Stimulated activated CD4-positive, alpha-beta T cell treated with anti-CD3 and anti-CD28 coated beads, Interleukin-1b, Interleukin-23, amount 100 ng/mL, for 24 hours (primary cell): ENCODE measurements at regions not wholly inside any gene's neighbourhood (a gene's known extent, or its start where the extent isn't known, plus 50 kb on each side); places are given as distances from the start of the nearest gene placed in this dataset.
"Not testable (repeated sequence)": the region's sequence is repeated elsewhere in the genome, so short reads cannot be mapped to it uniquely, and the experiment has no call there.

Experiments used
- DNase-seq, 4 experiments: peaks; one replicate each; pipeline ENCODE4 v3.0.0-alpha.2; 2020; ENCODE audit warnings: low read depth in 4 of 4, low spot score in 1 of 4

DNA sequence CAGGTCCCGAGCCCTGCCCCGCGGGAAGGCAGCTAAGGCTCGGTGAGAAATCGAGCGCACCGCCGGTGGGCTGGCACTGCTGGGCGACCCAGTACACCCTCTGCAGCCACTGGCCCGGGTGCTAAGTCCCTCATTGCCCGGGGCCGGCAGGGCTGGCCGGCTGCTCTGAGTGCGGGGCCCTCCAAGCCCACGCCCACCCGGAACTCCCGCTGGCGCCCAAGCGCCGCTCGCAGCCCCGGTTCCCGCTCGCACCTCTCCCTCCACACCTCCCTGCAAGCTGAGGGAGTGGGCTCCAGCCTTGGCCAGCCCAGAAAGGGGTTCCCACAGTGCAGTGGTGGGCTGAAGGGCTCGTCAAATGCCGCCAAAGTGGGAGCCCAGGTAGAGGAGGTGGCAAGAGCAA is 63.2 kb upstream of the IER3 start:
- DNase-seq: not testable (repeated sequence)

DNA sequence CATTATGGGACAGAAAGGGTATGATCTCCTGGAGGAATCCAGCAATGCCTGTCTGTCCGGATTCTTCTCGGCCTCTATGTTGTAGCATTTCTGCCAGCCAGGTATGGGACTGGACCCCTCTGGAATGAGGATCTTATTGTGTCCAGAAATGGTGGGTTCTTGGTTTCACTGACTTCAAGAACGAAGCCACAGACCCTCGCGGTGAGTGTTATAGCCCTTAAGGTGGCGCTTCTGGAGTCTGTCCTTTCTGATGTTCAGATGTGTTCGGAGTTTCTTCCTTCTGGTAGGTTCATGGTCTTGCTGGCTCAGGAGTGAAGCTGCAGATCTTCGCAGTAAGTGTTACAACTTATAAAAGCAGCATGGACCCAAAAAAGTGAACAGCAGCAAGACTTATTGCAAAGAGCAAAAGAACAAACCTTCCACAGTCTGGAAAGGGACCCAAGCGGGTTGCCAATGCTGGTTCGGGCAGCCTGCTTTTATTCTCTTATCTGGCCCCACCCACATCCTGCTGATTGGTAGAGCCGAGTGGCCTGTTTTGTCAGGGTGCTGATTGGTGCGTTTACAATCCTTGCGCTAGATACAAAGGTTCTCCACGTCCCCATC is 62.3 kb upstream of the IER3 start:
- DNase-seq: no peak

DNA sequence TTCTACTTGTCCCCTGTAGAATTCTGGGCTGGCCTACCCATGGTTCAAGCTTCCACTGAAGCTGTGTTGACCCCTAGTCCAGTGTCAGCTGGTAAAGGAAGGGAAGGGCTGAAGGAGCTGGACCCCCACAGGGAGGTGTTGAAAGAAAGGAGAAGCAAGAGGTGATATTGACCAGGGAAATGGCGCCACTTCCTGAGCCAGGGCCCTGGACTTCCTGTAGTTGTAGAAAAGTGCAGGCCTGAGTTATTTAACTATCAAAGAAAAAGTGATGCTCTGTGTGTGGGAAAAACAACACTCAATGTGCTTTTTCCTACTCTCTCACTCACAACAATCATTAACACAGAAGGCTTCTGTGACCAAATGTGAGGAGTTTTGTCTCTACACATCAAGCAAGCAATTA is 60.0 kb upstream of the IER3 start:
- DNase-seq: no peak

DNA sequence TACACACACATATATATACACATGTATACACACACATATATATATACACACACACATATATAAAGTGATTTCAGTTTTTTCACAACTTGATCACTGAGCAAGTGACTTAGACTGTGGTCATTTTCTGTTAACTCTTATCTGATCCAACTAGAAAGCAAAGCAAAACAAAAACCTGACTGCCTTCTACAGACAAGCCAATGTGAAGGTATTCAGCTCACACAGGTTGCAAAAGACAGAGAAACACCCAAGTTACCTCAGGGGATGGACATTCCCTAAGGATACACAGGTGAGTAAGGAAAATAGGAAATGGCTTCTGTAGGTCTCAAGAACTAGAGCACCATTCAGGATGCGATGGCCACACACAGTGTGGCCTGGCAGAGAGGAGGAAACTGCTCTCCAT is 58.4 kb upstream of the IER3 start:
- DNase-seq: no peak

DNA sequence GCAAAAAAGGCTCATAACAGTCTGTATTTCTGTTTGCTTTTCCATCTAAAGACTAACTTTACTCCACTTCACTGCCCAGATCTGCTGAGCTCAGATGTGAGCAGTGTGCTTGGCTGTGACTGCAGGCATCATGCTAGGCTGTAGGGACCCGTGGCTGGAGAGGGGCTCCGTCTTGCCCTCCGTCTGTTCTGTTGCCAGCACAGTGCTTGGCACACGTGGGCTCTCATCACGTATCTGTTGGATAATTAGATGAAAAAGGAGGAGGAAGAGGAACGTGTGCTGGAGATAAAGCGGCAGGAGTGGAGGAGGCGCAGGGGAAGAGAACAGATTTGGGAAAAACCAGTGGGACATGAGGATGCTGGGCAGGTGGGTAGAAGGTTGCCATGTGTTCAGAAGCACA is 57.6 kb upstream of the IER3 start:
- DNase-seq: no peak

DNA sequence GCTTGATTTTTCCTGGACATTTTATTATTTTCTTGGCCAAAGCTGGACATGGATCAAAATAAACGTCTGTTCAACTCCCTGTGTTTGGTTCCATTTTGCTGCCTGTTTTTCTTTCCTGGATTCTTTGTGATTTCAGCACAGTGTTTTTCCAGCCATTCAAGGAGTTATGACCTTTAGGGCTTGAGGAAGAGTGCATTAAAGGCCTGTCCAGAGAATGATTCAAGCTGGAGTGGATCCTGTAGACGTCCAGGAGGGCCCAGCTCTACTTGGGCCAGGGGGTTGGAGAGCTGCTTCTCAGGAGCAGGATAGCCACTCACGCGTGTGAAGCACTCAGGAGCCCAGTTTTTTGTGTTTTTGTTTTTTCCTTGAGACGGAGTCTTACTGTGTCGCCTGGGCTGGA is 56.5 kb upstream of the IER3 start:
- DNase-seq: no peak

DNA sequence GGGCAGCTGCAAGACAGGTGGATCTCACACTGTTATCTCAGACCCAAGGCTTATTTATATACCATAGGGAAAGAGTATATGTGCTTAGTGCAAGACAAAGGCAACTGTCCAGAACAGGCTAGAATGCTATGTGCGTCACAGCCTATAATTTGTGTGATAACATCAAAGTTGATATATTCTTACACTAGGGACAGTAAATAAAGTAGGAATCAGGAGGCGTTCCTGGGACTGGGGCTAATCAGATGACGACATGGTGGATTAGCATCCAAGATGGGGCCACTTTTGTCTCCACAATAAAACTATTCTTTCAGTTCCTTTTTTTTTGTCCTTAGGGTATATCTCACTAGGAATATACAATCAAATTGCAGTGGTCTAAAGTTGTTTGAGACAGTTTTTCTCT is 54.9 kb upstream of the IER3 start:
- no peak for DNase-seq

DNA sequence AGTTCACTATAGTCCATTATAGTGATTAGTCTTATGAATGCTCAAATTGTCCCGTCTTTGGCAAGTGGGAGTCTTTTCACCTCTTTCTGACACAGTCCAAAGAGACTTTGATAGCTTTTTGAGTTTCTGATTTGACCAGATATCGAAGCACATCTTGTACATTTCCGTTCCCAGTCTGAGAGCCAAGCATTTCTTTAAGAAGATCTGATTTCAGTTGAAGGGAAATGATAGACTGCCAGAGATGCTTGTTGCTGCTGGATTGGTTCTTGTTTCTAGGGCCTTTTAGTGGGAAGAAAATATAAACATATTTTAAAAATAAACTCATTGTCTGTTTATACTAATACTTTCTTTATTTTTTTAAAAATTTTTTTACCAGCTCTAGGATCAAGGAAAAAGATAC is 54.1 kb upstream of the IER3 start:
- no peak for DNase-seq

DNA sequence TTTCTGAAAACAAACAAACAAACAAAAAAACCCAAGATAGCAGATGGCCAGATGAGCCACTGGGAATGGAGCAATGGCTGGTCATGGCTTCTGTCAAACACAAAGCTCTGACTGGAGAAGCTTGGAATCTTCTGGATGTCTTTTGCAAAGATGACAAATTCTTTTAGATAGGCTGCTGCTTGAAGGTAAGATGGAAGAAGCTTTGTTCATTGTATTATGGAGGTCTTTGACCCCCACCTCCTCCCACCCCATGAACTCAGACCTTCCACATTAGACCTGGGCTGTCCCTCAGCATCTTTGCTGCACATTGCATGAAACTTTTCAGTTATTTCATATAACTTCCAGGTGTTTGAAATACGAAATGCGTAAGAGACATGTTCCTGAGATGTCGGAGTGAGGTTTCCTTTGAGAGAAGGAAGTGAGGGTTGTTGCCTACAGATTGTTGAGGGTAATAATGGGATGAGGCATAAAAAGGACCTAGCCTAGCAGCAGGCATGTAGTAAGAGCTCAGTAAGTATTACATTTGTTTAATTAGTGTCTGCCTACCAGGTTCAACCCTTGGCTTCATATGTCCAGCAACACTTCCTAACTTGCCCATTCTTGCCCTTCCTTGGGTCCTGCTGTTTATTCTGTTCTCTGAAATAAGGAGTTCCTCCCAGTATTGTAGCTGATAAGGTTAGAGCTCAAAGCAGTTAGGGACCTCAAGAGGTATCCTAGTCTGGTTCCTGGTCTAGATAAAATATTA is 51.4 kb upstream of the IER3 start:
- DNase-seq: no peak
